Stimulated activated naive B cell treated with anti-CD40 and anti-IgM and Interleukin-4, amounts not matched to agents 10 μg/mL and 1 μg/mL and 100 μg/mL, for 72 hours (primary cell): ENCODE measurements at regions not wholly inside any gene's neighbourhood (a gene's known extent, or its start where the extent isn't known, plus 50 kb on each side); places are given as distances from the start of the nearest gene placed in this dataset.
"Not testable (repeated sequence)": the region's sequence is repeated elsewhere in the genome, so short reads cannot be mapped to it uniquely, and the experiment has no call there.

ENCODE experiments used
- ATAC-seq, 2 donors: fragments of 150-1000 bp; cut with Tn5 transposase; replicated peaks; 2 replicates each; pipeline ENCODE4 v1.10.0; 2021; ENCODE audit warnings: moderate library complexity in 1 of 2
- DNase-seq: peaks from one replicate; pipeline ENCODE4 v3.0.0; 2021
- H3K27ac Mint-ChIP-seq: one replicate; pipeline ENCODE4 v1.8.0; 2022; ENCODE audit warnings: mild to moderate bottlenecking, mixed read lengths
- H3K27me3 Mint-ChIP-seq, 2 donors: one replicate each; pipeline ENCODE4 v1.8.0; 2022; ENCODE audit warnings: mixed read lengths in 2 of 2
- H3K36me3 Mint-ChIP-seq, 2 donors: one replicate each; pipeline ENCODE4 v1.8.0; 2022; ENCODE audit warnings: mixed read lengths in 2 of 2, mild to moderate bottlenecking in 1 of 2
- H3K4me1 Mint-ChIP-seq, 2 donors: one replicate each; pipeline ENCODE4 v1.8.0; 2022; ENCODE audit warnings: mixed read lengths in 2 of 2, mild to moderate bottlenecking in 1 of 2
- H3K4me3 Mint-ChIP-seq, 2 donors: one replicate each; pipeline ENCODE4 v1.8.0; 2022; ENCODE audit warnings: mild to moderate bottlenecking in 2 of 2, mixed read lengths in 2 of 2, moderate library complexity in 1 of 2
- H3K9me3 Mint-ChIP-seq, 2 donors: one replicate each; pipeline ENCODE4 v1.8.0; 2022; ENCODE audit warnings: mixed read lengths in 2 of 2, mild to moderate bottlenecking in 1 of 2

DNA sequence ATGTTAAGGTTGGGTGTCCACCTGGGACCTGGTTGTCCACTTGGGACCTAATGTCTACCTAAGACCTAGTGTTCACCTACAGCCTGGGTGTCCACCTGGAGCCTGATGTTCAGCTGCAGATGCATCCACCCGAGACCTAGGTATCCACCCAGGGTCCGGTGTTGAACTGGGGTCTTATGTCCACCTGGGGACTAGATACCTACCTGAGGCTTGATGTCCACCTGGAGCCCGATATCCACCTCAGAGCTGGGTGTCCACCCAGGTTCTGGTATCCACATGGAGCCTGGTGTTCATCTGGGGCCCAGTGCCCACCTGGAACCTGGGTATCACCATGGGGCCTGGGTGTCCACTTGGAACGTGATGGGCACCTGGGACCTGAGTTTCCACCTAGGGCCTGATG, 389.2 kb downstream of the ZNF716 start:
- not testable (repeated sequence) for H3K27ac Mint-ChIP-seq, H3K9me3 Mint-ChIP-seq, H3K36me3 Mint-ChIP-seq, DNase-seq, H3K4me1 Mint-ChIP-seq, ATAC-seq, H3K27me3 Mint-ChIP-seq, H3K4me3 Mint-ChIP-seq

DNA sequence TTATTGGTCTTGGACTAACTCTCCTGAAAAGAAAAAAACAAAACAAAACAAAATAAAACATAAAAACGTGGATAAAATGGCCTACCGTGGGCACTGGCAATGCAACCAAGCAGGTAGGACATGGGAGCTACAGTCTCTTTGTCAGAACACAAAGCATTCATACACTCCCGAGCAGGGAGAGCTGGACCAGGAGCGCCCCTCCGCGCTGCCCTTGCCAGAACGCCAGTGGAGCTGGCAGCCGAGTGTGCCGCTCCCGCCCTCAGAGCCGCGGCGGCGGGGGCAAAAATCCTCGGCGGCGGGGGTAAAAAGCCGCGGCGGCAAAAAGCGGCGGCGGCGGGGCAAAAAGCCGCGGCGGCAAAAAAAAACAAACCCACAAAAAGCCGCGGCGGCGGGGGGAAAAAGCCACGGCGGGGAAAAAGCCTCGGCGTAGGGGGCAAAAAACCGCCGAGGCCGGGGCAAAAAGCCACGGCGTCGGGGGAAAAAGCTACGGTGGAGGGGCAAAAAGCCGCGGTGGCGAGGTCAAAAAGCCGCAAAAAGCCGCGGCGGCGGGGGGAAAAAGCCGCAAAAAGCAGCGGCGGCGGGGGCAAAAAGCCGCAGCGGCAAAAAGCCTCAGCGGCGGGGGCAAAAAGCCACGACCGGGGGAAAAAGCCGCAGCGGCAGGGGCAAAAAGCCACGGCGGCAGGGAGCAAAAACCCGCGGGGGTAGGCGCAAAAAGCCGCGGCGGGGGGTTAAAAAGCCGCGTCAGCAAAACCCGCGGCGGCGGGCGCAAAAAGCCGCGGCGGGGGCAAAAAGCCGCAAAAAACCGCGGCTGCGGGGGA, 418.1 kb downstream of the ZNF716 start:
- Mint-ChIP-seq H3K4me3 (peak overlapping the region; percentile 10 to 50), H3K4me1 (peaks cover 0 to 5% of the 10 kb centered on the region in 2 donors), H3K27ac (no peak overlapping the region), H3K9me3 (peaks cover 9 to 13% of the 10 kb centered on the region in 2 donors), H3K36me3 (no peaks in the 10 kb centered on the region), H3K27me3 (peaks cover 23 to 41% of the 10 kb centered on the region in 2 donors)
- no peak for ATAC-seq
- no peak for DNase-seq

DNA sequence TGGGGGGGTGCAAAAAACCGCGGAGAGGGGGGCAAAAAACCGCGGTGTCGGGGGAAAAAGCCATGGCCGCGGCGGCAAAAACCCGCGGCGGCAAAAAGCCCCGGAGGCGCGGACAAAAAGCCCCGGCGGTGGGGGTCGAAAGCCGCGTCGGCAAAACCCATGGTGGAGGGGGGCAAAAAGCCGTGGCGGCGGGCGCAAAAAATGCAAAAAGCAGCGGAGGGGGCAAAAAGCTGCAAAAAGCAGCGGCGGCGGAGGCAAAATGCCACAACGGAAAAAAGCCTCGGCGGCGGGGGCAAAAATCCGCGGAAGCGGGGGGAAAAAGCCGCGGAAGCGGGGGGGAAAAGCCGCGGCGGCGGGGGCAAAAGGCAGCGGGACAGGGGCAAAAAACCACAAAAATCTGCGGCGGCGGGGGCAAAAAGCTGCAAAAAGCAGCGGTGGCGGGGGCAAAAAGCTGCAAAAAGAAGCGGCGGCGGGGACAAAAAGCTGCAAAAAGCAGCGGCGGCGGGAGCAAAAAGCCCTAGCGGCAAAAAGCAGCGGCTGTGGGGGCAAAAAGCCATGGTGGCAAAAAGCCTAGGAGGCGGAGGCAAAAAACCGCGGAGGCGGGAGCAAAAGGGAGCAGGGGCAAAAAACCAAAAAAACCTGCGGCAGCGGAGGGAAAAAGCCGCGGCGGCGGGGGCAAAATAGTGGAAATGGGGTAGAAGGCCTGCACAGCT, 418.9 kb downstream of the ZNF716 start:
- Mint-ChIP-seq H3K4me1 (peaks cover 0 to 5% of the 10 kb centered on the region in 2 donors), H3K9me3 (peaks cover 9 to 13% of the 10 kb centered on the region in 2 donors), H3K27ac (no peak overlapping the region), H3K36me3 (no peaks in the 10 kb centered on the region), H3K4me3 (no peak overlapping the region), H3K27me3 (peaks cover 23 to 41% of the 10 kb centered on the region in 2 donors)
- DNase-seq (no peak), ATAC-seq (no peak)
